Activated CD4-positive, alpha-beta T cell treated with anti-CD3 and anti-CD28 coated beads, Interleukin-2, amount 10 ng/mL, durations not matched to agents 7 days and 5 days (primary cell): ENCODE measurements at regions not wholly inside any gene's neighbourhood (a gene's known extent, or its start where the extent isn't known, plus 50 kb on each side); places are given as distances from the start of the nearest gene placed in this dataset.

Experiments used
- CTCF ChIA-PET: fragments of 350-600 bp; sonication (Branson Sonifier 250); formaldehyde crosslinking; loops from one replicate; lab custom pipeline; 2021; ENCODE audit warnings: antibody characterized with exemption; lab: Charles Lee
- POLR2A ChIA-PET: fragments of 350-600 bp; sonication (Branson Sonifier 250); formaldehyde crosslinking; loops from one replicate; lab custom pipeline; 2021; ENCODE audit warnings: antibody characterized with exemption; lab: Charles Lee
- DNase-seq: peaks from one replicate; pipeline ENCODE4 v3.0.0-alpha.2; 2020
- H3K27ac Mint-ChIP-seq: one replicate; pipeline ENCODE4 v1.8.0; 2021; ENCODE audit warnings: mild to moderate bottlenecking, moderate library complexity, mixed read lengths
- H3K27me3 Mint-ChIP-seq: one replicate; pipeline ENCODE4 v1.8.0; 2021; ENCODE audit warnings: mixed read lengths
- H3K36me3 Mint-ChIP-seq: one replicate; pipeline ENCODE4 v1.8.0; 2021; ENCODE audit warnings: low read depth, mixed read lengths
- H3K4me1 Mint-ChIP-seq: one replicate; pipeline ENCODE4 v1.8.0; 2021; ENCODE audit warnings: mixed read lengths
- H3K4me3 Mint-ChIP-seq: one replicate; pipeline ENCODE4 v1.8.0; 2021; ENCODE audit warnings: mild to moderate bottlenecking, moderate library complexity, mixed read lengths
- H3K9me3 Mint-ChIP-seq: one replicate; pipeline ENCODE4 v1.8.0; 2021; ENCODE audit warnings: mixed read lengths

GRCh38 chr1:115473986-115474565, 136.0 kb upstream of the NGF start:
- no peak overlapping the region for H3K4me3 Mint-ChIP-seq
- CTCF ChIA-PET, result no interaction called here
- H3K9me3 Mint-ChIP-seq, result no peaks in the 10 kb centered on the region
- no peaks in the 10 kb centered on the region for H3K27me3 Mint-ChIP-seq
- DNase-seq, result no peak
- no peak overlapping the region for H3K27ac Mint-ChIP-seq
- POLR2A ChIA-PET, result no interaction called here
- peaks cover 5% of the 10 kb centered on the region for H3K4me1 Mint-ChIP-seq
- H3K36me3 Mint-ChIP-seq, result no peaks in the 10 kb centered on the region

- no peaks in the 10 kb centered on the region for H3K36me3 Mint-ChIP-seq
- no peaks in the 10 kb centered on the region for H3K27me3 Mint-ChIP-seq
- peaks cover 5% of the 10 kb centered on the region for H3K4me1 Mint-ChIP-seq
- CTCF ChIA-PET, result interaction anchor here (0.6 to 0.8 kb wide), 3 partner anchors 39 to 1196 kb away, joined by 3 read pairs; no protein-coding TSS in a partner anchor
- no peaks in the 10 kb centered on the region for H3K9me3 Mint-ChIP-seq
- peak; percentile 17 for DNase-seq
- POLR2A ChIA-PET, result no interaction called here
- no peak overlapping the region for H3K4me3 Mint-ChIP-seq
- H3K27ac Mint-ChIP-seq, result no peak overlapping the region
Measured at GRCh38 chr1:115469703-115470476, 131.8 kb upstream of the NGF start.

DNA sequence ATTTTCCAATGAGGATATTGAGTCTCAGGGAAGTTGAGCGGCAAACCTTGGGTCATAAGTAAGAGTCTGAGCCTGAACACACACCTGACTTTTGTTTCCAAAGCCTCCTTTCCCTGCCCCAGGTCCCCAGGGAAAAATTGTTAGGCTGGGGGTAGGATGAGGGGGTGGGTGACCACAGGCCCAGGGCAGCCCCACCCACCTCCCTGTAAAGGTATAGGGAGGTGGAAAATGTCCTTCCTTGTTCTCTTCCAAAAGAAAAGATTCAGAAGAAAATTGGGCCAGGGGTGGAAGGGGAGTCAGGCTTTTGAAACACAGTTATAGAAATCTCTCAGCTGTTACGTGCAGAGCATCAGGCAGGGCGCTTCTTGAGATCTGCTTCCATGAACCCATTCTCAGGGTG, 129.7 kb upstream of the NGF start:
- H3K4me3 Mint-ChIP-seq, result no peak overlapping the region
- H3K9me3 Mint-ChIP-seq, result no peaks in the 10 kb centered on the region
- H3K36me3 Mint-ChIP-seq, result no peaks in the 10 kb centered on the region
- H3K27me3 Mint-ChIP-seq, result no peaks in the 10 kb centered on the region
- ChIA-PET POLR2A (no interaction called here), CTCF (no interaction called here)
- DNase-seq, result no peak
- H3K4me1 Mint-ChIP-seq, result peaks cover 5% of the 10 kb centered on the region
- no peak overlapping the region for H3K27ac Mint-ChIP-seq

- no peak overlapping the region for H3K4me3 Mint-ChIP-seq
- ChIA-PET CTCF (no interaction called here), POLR2A (no interaction called here)
- no peaks in the 10 kb centered on the region for H3K9me3 Mint-ChIP-seq
- H3K27ac Mint-ChIP-seq, result no peak overlapping the region
- no peaks in the 10 kb centered on the region for H3K27me3 Mint-ChIP-seq
- no peaks in the 10 kb centered on the region for H3K36me3 Mint-ChIP-seq
- DNase-seq, result no peak
- peaks cover 5% of the 10 kb centered on the region for H3K4me1 Mint-ChIP-seq
Measured at GRCh38 chr1:115467196-115467595, 129.1 kb upstream of the NGF start.

DNA sequence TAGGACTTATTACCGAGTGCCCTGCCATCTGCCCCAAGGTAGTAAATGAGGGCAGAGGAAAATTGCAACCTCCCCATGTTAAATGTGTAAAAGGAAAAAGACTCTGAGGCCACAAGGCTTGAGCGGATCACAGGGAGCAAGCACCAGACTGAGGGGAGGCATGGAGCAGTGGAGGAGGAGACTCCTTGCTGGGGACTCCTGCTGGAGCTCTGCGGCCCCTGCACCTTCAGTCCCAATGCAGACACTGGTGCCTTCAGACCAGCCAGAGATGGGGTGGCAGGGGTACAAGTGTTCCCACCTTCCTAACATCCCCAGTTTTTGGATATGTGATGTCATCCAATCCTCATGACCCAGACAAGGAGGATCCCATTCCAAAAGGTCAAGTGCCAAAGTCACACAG, 128.4 kb upstream of the NGF start:
- H3K27ac Mint-ChIP-seq, result no peak overlapping the region
- no peak overlapping the region for H3K4me3 Mint-ChIP-seq
- no peaks in the 10 kb centered on the region for H3K9me3 Mint-ChIP-seq
- POLR2A ChIA-PET, result no interaction called here
- CTCF ChIA-PET, result interaction anchor here (1.1 kb wide), 1 partner anchor 20 kb away, joined by 4 read pairs; no protein-coding TSS in a partner anchor
- no peaks in the 10 kb centered on the region for H3K36me3 Mint-ChIP-seq
- no peak for DNase-seq
- peaks cover 5% of the 10 kb centered on the region for H3K4me1 Mint-ChIP-seq
- H3K27me3 Mint-ChIP-seq, result no peaks in the 10 kb centered on the region

- peaks cover 5% of the 10 kb centered on the region for H3K4me1 Mint-ChIP-seq
- no peaks in the 10 kb centered on the region for H3K36me3 Mint-ChIP-seq
- CTCF ChIA-PET, result interaction anchor here (1.1 kb wide), 1 partner anchor 19 kb away, joined by 4 read pairs; no protein-coding TSS in a partner anchor
- no peak overlapping the region for H3K4me3 Mint-ChIP-seq
- H3K27me3 Mint-ChIP-seq, result no peaks in the 10 kb centered on the region
- POLR2A ChIA-PET, result no interaction called here
- H3K27ac Mint-ChIP-seq, result no peak overlapping the region
- no peak for DNase-seq
- no peaks in the 10 kb centered on the region for H3K9me3 Mint-ChIP-seq
Measured at GRCh38 chr1:115465802-115466363, 127.8 kb upstream of the NGF start.

GRCh38 chr1:115463347-115463746, 125.3 kb upstream of the NGF start:
- no peaks in the 10 kb centered on the region for H3K36me3 Mint-ChIP-seq
- H3K4me1 Mint-ChIP-seq, result no peaks in the 10 kb centered on the region
- POLR2A ChIA-PET, result no interaction called here
- H3K27ac Mint-ChIP-seq, result no peak overlapping the region
- no peak for DNase-seq
- H3K27me3 Mint-ChIP-seq, result no peaks in the 10 kb centered on the region
- CTCF ChIA-PET, result no interaction called here
- H3K9me3 Mint-ChIP-seq, result no peaks in the 10 kb centered on the region
- no peak overlapping the region for H3K4me3 Mint-ChIP-seq

- no peaks in the 10 kb centered on the region for H3K9me3 Mint-ChIP-seq
- ChIA-PET CTCF (no interaction called here), POLR2A (no interaction called here)
- no peaks in the 10 kb centered on the region for H3K4me1 Mint-ChIP-seq
- no peaks in the 10 kb centered on the region for H3K27me3 Mint-ChIP-seq
- H3K4me3 Mint-ChIP-seq, result no peak overlapping the region
- no peak overlapping the region for H3K27ac Mint-ChIP-seq
- no peak for DNase-seq
- H3K36me3 Mint-ChIP-seq, result no peaks in the 10 kb centered on the region
Measured at GRCh38 chr1:115462566-115463076, 124.6 kb upstream of the NGF start.

DNA sequence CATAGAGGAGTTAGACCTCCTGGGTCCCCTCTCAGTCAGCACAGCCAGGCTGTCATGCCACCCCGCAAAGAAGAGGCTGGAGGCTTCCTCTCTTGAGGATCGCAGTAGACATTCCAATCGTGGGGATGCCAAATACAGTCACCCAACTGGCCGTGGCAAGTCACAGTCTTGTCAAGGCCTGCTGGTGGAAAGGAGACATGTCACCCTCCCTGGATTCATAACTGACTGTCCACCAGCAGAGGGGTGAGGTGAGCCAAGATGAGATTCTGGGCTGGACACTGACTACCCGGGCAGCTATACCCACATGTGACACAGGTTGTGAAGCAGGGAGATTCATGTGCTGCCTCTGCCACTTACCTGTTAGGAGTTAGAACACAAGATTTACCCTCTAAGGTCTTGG, 123.5 kb upstream of the NGF start:
- Mint-ChIP-seq H3K27me3 (no peaks in the 10 kb centered on the region), H3K4me3 (no peak overlapping the region), H3K4me1 (no peaks in the 10 kb centered on the region), H3K27ac (no peak overlapping the region), H3K36me3 (no peaks in the 10 kb centered on the region), H3K9me3 (no peaks in the 10 kb centered on the region)
- CTCF ChIA-PET, result no interaction called here
- POLR2A ChIA-PET, result no interaction called here
- DNase-seq, result no peak

DNA sequence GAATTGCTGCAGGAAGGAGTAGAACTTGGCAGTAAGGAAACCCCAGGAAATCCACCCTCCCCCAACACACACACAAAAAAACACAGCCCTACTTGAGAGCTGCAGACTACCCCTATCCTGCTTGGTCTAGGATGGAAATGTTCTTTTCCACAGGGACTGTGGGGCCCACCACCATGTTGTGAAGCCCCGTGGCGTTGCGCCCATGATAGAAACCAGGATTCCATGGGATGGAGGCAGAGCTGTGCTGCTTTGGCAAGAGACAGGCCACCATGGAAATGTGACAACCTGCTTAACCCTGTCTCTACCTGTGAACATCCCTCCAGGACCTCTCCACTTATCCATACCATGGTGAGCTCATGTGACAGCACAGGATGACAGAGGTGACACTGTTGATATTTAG, 121.1 kb upstream of the NGF start:
- ChIA-PET CTCF (interaction anchor here (0.6 kb wide), 1 partner anchor 215 kb away, joined by 3 read pairs; no protein-coding TSS in a partner anchor), POLR2A (interaction anchor here (0.7 kb wide), 1 partner anchor 215 kb away, joined by 3 read pairs; no protein-coding TSS in a partner anchor)
- Mint-ChIP-seq H3K36me3 (no peaks in the 10 kb centered on the region), H3K4me3 (no peak overlapping the region), H3K4me1 (no peaks in the 10 kb centered on the region), H3K27me3 (no peaks in the 10 kb centered on the region), H3K27ac (no peak overlapping the region), H3K9me3 (no peaks in the 10 kb centered on the region)
- no peak for DNase-seq

- ChIA-PET CTCF (interaction anchor here (0.6 kb wide), 1 partner anchor 215 kb away, joined by 3 read pairs; no protein-coding TSS in a partner anchor), POLR2A (interaction anchor here (0.7 kb wide), 1 partner anchor 216 kb away, joined by 3 read pairs; no protein-coding TSS in a partner anchor)
- H3K36me3 Mint-ChIP-seq, result no peaks in the 10 kb centered on the region
- no peak overlapping the region for H3K4me3 Mint-ChIP-seq
- no peaks in the 10 kb centered on the region for H3K9me3 Mint-ChIP-seq
- no peak for DNase-seq
- H3K27ac Mint-ChIP-seq, result no peak overlapping the region
- H3K4me1 Mint-ChIP-seq, result no peaks in the 10 kb centered on the region
- no peaks in the 10 kb centered on the region for H3K27me3 Mint-ChIP-seq
Measured at GRCh38 chr1:115458426-115459114, 120.5 kb upstream of the NGF start.

- no peaks in the 10 kb centered on the region for H3K27me3 Mint-ChIP-seq
- no peaks in the 10 kb centered on the region for H3K4me1 Mint-ChIP-seq
- ChIA-PET CTCF (no interaction called here), POLR2A (no interaction called here)
- no peak overlapping the region for H3K4me3 Mint-ChIP-seq
- H3K27ac Mint-ChIP-seq, result no peak overlapping the region
- no peaks in the 10 kb centered on the region for H3K9me3 Mint-ChIP-seq
- H3K36me3 Mint-ChIP-seq, result no peaks in the 10 kb centered on the region
- no peak for DNase-seq
Measured at GRCh38 chr1:115457289-115457688, 119.2 kb upstream of the NGF start.
